T-helper 2 cell treated with Interferon-gamma antibody and Interleukin-4, amounts not matched to agents 5 μg/mL and 100 μg/mL, for 36 hours (primary cell): ENCODE measurements at regions not wholly inside any gene's neighbourhood (a gene's known extent, or its start where the extent isn't known, plus 50 kb on each side); places are given as distances from the start of the nearest gene placed in this dataset.

ENCODE experiments used
- DNase-seq: peaks from one replicate; pipeline ENCODE4 v3.0.0; 2021; ENCODE audit warnings: low spot score
- H3K27ac Mint-ChIP-seq: one replicate; pipeline ENCODE4 v1.8.0; 2021; ENCODE audit warnings: mild to moderate bottlenecking, mixed read lengths
- H3K27me3 Mint-ChIP-seq: one replicate; pipeline ENCODE4 v1.8.0; 2021; ENCODE audit warnings: low read depth, mixed read lengths
- H3K36me3 Mint-ChIP-seq: one replicate; pipeline ENCODE4 v1.8.0; 2021; ENCODE audit warnings: low read depth, mixed read lengths
- H3K4me1 Mint-ChIP-seq: one replicate; pipeline ENCODE4 v1.8.0; 2021; ENCODE audit warnings: low read depth, mixed read lengths
- H3K4me3 Mint-ChIP-seq: one replicate; pipeline ENCODE4 v1.8.0; 2022; ENCODE audit warnings: mild to moderate bottlenecking, moderate library complexity, mixed read lengths
- H3K9me3 Mint-ChIP-seq: one replicate; pipeline ENCODE4 v1.8.0; 2021; ENCODE audit warnings: mixed read lengths

GRCh38 chr13:59513686-59514085 lies 650.0 kb downstream of the DIAPH3 start:
- Mint-ChIP-seq H3K27me3 (no peaks in the 10 kb centered on the region), H3K4me3 (no peak overlapping the region), H3K9me3 (no peaks in the 10 kb centered on the region), H3K27ac (no peak overlapping the region), H3K4me1 (no peaks in the 10 kb centered on the region), H3K36me3 (no peaks in the 10 kb centered on the region)
- DNase-seq, result no peak

GRCh38 chr13:59514316-59514715 lies 649.4 kb downstream of the DIAPH3 start:
- H3K4me1 Mint-ChIP-seq, result no peaks in the 10 kb centered on the region
- no peak overlapping the region for H3K4me3 Mint-ChIP-seq
- H3K36me3 Mint-ChIP-seq, result no peaks in the 10 kb centered on the region
- H3K27me3 Mint-ChIP-seq, result no peaks in the 10 kb centered on the region
- no peak for DNase-seq
- H3K27ac Mint-ChIP-seq, result no peak overlapping the region
- H3K9me3 Mint-ChIP-seq, result no peaks in the 10 kb centered on the region

DNA sequence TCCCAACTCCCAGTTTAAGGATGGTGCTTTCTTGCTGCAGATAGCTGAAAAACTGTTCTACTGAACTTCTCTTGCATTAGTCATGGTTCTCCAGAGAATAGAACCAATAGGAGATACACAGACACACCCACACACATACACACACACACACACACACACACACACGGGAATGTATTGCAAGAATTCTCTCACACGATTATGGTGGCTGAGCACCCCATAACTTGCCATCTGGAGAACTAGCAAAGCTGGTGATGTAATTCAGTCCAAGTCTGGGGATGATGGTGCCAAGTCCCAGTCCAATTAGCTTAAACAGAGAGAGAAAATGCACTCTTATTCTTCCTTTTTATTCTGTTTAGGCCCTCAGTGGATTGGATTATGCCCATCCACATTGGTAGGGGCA lies 643.9 kb downstream of the DIAPH3 start:
- no peaks in the 10 kb centered on the region for H3K9me3 Mint-ChIP-seq
- no peaks in the 10 kb centered on the region for H3K36me3 Mint-ChIP-seq
- H3K4me3 Mint-ChIP-seq, result no peak overlapping the region
- no peaks in the 10 kb centered on the region for H3K27me3 Mint-ChIP-seq
- no peak overlapping the region for H3K27ac Mint-ChIP-seq
- no peaks in the 10 kb centered on the region for H3K4me1 Mint-ChIP-seq
- DNase-seq, result no peak

GRCh38 chr13:59521549-59521948 lies 642.2 kb downstream of the DIAPH3 start:
- no peak overlapping the region for H3K4me3 Mint-ChIP-seq
- H3K27me3 Mint-ChIP-seq, result no peaks in the 10 kb centered on the region
- no peak for DNase-seq
- no peaks in the 10 kb centered on the region for H3K9me3 Mint-ChIP-seq
- H3K27ac Mint-ChIP-seq, result no peak overlapping the region
- no peaks in the 10 kb centered on the region for H3K36me3 Mint-ChIP-seq
- H3K4me1 Mint-ChIP-seq, result no peaks in the 10 kb centered on the region

GRCh38 chr13:59522652-59523051 lies 641.1 kb downstream of the DIAPH3 start:
- Mint-ChIP-seq H3K27ac (no peak overlapping the region), H3K9me3 (no peaks in the 10 kb centered on the region), H3K4me1 (no peaks in the 10 kb centered on the region), H3K36me3 (no peaks in the 10 kb centered on the region), H3K4me3 (no peak overlapping the region), H3K27me3 (no peaks in the 10 kb centered on the region)
- no peak for DNase-seq

DNA sequence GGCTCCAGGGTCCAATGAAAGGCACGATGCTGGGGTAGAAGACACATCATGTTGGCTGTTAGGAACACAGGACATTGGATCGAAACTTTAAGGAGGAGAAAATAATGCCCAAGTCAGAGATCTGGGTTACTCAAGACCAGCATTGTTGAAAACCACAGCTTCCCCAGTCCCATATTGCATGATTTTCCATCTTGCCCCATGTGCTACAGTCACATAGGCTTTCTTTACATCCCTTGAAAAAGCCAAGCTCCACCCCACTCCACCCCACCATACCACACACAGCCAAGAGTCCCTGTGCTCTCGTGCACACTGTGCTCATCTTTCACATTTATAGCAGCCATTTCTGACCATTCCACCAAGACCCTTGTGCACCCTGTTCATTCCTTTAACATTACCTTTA lies 636.2 kb downstream of the DIAPH3 start:
- no peaks in the 10 kb centered on the region for H3K27me3 Mint-ChIP-seq
- no peaks in the 10 kb centered on the region for H3K9me3 Mint-ChIP-seq
- DNase-seq, result no peak
- H3K4me3 Mint-ChIP-seq, result no peak overlapping the region
- no peaks in the 10 kb centered on the region for H3K36me3 Mint-ChIP-seq
- no peak overlapping the region for H3K27ac Mint-ChIP-seq
- H3K4me1 Mint-ChIP-seq, result peaks cover 12% of the 10 kb centered on the region

DNA sequence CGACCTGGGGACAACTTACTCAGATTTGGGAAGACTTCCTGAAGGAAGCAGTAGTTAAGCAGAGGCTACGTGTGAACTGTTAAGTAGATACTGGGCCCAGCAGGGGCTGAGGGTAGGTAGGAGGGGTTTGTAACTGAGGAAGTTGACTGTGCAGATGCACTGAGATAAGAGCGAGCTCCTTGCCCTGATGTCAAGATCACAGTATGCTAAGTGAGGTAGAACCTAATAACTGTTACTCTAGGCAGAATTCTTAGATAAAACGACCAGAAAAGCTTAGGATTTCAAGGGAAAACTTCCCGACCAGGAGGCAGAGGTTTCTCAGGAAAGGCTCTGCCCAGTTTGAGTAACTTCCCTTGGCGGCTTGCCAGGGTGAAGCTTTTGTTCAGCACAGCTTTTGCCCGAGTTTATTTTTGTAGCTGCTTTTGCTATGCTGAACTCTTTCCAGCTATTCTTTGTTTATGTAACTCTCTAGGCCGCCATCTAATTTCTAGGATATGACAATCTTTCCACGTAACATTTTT lies 632.1 kb downstream of the DIAPH3 start:
- Mint-ChIP-seq H3K9me3 (no peaks in the 10 kb centered on the region), H3K4me1 (peaks cover 12% of the 10 kb centered on the region), H3K4me3 (peak overlapping the region; percentile 52), H3K27me3 (no peaks in the 10 kb centered on the region), H3K27ac (peak overlapping the region; percentile 50), H3K36me3 (no peaks in the 10 kb centered on the region)
- DNase-seq, result no peak

GRCh38 chr13:59532405-59532804 lies 631.3 kb downstream of the DIAPH3 start:
- H3K27me3 Mint-ChIP-seq, result no peaks in the 10 kb centered on the region
- H3K36me3 Mint-ChIP-seq, result no peaks in the 10 kb centered on the region
- H3K4me1 Mint-ChIP-seq, result peaks cover 12% of the 10 kb centered on the region
- no peak for DNase-seq
- H3K9me3 Mint-ChIP-seq, result no peaks in the 10 kb centered on the region
- no peak overlapping the region for H3K4me3 Mint-ChIP-seq
- no peak overlapping the region for H3K27ac Mint-ChIP-seq

- no peak for DNase-seq
- Mint-ChIP-seq H3K36me3 (no peaks in the 10 kb centered on the region), H3K27ac (no peak overlapping the region), H3K4me3 (no peak overlapping the region), H3K9me3 (no peaks in the 10 kb centered on the region), H3K27me3 (no peaks in the 10 kb centered on the region), H3K4me1 (peaks cover 12% of the 10 kb centered on the region)
Measured at GRCh38 chr13:59533561-59534555, 629.9 kb downstream of the DIAPH3 start.

DNA sequence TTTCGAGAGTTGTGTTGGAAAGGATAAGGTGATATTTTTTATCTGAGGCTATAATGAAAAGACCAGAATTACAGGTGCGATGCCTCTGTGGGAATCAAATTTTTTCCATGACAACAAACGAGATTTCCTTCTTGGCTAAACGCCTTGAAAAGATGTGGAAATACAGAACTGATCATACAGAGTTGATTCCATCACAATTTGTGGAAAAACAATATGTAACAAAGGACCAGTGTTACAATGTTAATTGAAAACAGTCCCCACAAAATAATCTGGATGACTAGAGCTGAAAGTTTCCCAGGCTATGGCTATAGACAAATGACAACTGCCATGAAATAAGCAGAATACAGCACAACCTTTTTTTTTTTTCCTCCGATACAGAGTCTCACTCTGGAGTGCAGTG lies 628.9 kb downstream of the DIAPH3 start:
- no peak overlapping the region for H3K27ac Mint-ChIP-seq
- no peaks in the 10 kb centered on the region for H3K9me3 Mint-ChIP-seq
- H3K36me3 Mint-ChIP-seq, result no peaks in the 10 kb centered on the region
- peaks cover 12% of the 10 kb centered on the region for H3K4me1 Mint-ChIP-seq
- no peaks in the 10 kb centered on the region for H3K27me3 Mint-ChIP-seq
- DNase-seq, result no peak
- no peak overlapping the region for H3K4me3 Mint-ChIP-seq

DNA sequence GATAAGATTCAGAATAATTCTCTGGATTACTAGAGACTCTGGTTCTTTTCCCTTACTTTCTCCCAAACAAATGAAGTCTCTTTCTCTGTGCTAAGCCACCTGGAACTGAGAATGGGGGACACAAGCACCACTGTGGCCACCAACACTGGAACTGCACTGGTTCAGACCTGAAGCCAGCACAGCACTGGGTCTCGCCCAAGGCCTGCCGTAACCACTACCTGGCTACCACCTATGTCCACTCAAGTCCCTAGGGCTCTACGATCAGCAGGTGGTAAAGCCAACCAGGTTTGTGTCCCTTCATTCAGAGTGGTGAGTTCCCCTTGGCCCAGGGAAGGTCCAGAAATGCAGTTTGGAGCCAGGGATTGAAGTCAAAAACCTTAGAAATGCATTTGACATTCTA lies 626.2 kb downstream of the DIAPH3 start:
- Mint-ChIP-seq H3K4me3 (no peak overlapping the region), H3K4me1 (no peaks in the 10 kb centered on the region), H3K36me3 (no peaks in the 10 kb centered on the region), H3K27ac (no peak overlapping the region), H3K27me3 (no peaks in the 10 kb centered on the region), H3K9me3 (no peaks in the 10 kb centered on the region)
- no peak for DNase-seq

GRCh38 chr13:59538512-59538911 lies 625.2 kb downstream of the DIAPH3 start:
- Mint-ChIP-seq H3K27me3 (no peaks in the 10 kb centered on the region), H3K36me3 (no peaks in the 10 kb centered on the region), H3K27ac (no peak overlapping the region), H3K4me3 (no peak overlapping the region), H3K4me1 (no peaks in the 10 kb centered on the region), H3K9me3 (no peaks in the 10 kb centered on the region)
- no peak for DNase-seq

GRCh38 chr13:59542303-59542702 lies 621.4 kb downstream of the DIAPH3 start:
- no peaks in the 10 kb centered on the region for H3K27me3 Mint-ChIP-seq
- no peak for DNase-seq
- H3K36me3 Mint-ChIP-seq, result no peaks in the 10 kb centered on the region
- H3K4me1 Mint-ChIP-seq, result no peaks in the 10 kb centered on the region
- H3K9me3 Mint-ChIP-seq, result no peaks in the 10 kb centered on the region
- no peak overlapping the region for H3K27ac Mint-ChIP-seq
- no peak overlapping the region for H3K4me3 Mint-ChIP-seq

GRCh38 chr13:59543418-59543817 lies 620.3 kb downstream of the DIAPH3 start:
- H3K4me3 Mint-ChIP-seq, result no peak overlapping the region
- no peaks in the 10 kb centered on the region for H3K36me3 Mint-ChIP-seq
- no peaks in the 10 kb centered on the region for H3K4me1 Mint-ChIP-seq
- H3K27me3 Mint-ChIP-seq, result no peaks in the 10 kb centered on the region
- no peaks in the 10 kb centered on the region for H3K9me3 Mint-ChIP-seq
- no peak overlapping the region for H3K27ac Mint-ChIP-seq
- DNase-seq, result no peak
